NCI-H146 (cell line): ENCODE measurements at regions not wholly inside any gene's neighbourhood (a gene's known extent, or its start where the extent isn't known, plus 50 kb on each side); places are given as distances from the start of the nearest gene placed in this dataset.
A peak's percentile ranks its signal among the peaks of the same experiment; 100 is the strongest.

Experiments
- DNase-seq: peaks from one replicate; lab custom pipeline; 2025; lab: John Stamatoyannopoulos, UW

GRCh38 chr2:180144338-180144813, 137.3 kb upstream of the CWC22 start:
- DNase-seq = no peak

GRCh38 chr2:180143633-180144337, 136.7 kb upstream of the CWC22 start:
- DNase-seq = no peak

GRCh38 chr2:180141600-180141999, 134.5 kb upstream of the CWC22 start:
- DNase-seq = no peak

- DNase-seq = no peak
Observed at GRCh38 chr2:180133736-180134135, 126.6 kb upstream of the CWC22 start.

- DNase-seq = peak; percentile 29
Observed at GRCh38 chr2:180130403-180130802, 123.3 kb upstream of the CWC22 start.

- DNase-seq = no peak
Observed at GRCh38 chr2:180128861-180129260, 121.8 kb upstream of the CWC22 start.

GRCh38 chr2:180125245-180125962, 118.3 kb upstream of the CWC22 start:
- peak; percentile 86 for DNase-seq

- peak; percentile 59 for DNase-seq
Observed at GRCh38 chr2:180124273-180125139, 117.4 kb upstream of the CWC22 start.

GRCh38 chr2:180122874-180123273, 115.8 kb upstream of the CWC22 start:
- DNase-seq = no peak

- peak; percentile 17 for DNase-seq
Observed at GRCh38 chr2:180115675-180116074, 108.6 kb upstream of the CWC22 start.

- no peak for DNase-seq
Observed at GRCh38 chr2:180115269-180115668, 108.2 kb upstream of the CWC22 start.

- DNase-seq = no peak
Observed at GRCh38 chr2:180111901-180112300, 104.8 kb upstream of the CWC22 start.

GRCh38 chr2:180110469-180110868, 103.4 kb upstream of the CWC22 start:
- DNase-seq = no peak

- no peak for DNase-seq
Observed at GRCh38 chr2:180101846-180102245, 94.7 kb upstream of the CWC22 start.

- DNase-seq = no peak
Observed at GRCh38 chr2:180099308-180099707, 92.2 kb upstream of the CWC22 start.

- DNase-seq = no peak
Observed at GRCh38 chr2:180085144-180085543, 78.0 kb upstream of the CWC22 start.

- peak; percentile 17 for DNase-seq
Observed at GRCh38 chr2:180077295-180077906, 70.3 kb upstream of the CWC22 start.

- no peak for DNase-seq
Observed at GRCh38 chr2:180075870-180076269, 68.8 kb upstream of the CWC22 start.

GRCh38 chr2:180071797-180072196, 64.7 kb upstream of the CWC22 start:
- no peak for DNase-seq

GRCh38 chr2:180063494-180064092, 56.5 kb upstream of the CWC22 start:
- no peak for DNase-seq

GRCh38 chr2:180062178-180062577, 55.1 kb upstream of the CWC22 start:
- no peak for DNase-seq

- no peak for DNase-seq
Observed at GRCh38 chr2:180061546-180061945, 54.4 kb upstream of the CWC22 start.
